Transverse colon (tissue), 4 donors: ENCODE measurements at regions not wholly inside any gene's neighbourhood (a gene's known extent, or its start where the extent isn't known, plus 50 kb on each side); places are given as distances from the start of the nearest gene placed in this dataset.

ENCODE experiments used
- DNase-seq: peaks from one replicate; pipeline ENCODE4 v3.0.0-alpha.2; 2019
- H3K27ac ChIP-seq, 4 donors: fragments of 200-600 bp; sonication (generic); 2 replicates each; pipeline ENCODE4 v1.5.1; 2016 to 2018; ENCODE audit warnings: inconsistent platforms in 4 of 4
- H3K27me3 ChIP-seq: fragments of 200-600 bp; sonication (generic); 2 replicates; pipeline ENCODE4 v1.5.1; 2017; ENCODE audit warnings: inconsistent platforms
- H3K36me3 ChIP-seq, 4 donors: fragments of 200-600 bp; sonication (generic); 2 replicates each; pipeline ENCODE4 v1.5.1; 2017 to 2019; ENCODE audit warnings: inconsistent platforms in 4 of 4
- H3K4me1 ChIP-seq, 4 donors: fragments of 200-600 bp; sonication (generic); 2 replicates each; pipeline ENCODE4 v1.5.1; 2017 to 2020; ENCODE audit warnings: inconsistent platforms in 4 of 4
- H3K4me3 ChIP-seq, 4 donors: fragments of 200-600 bp; sonication (generic); 1 replicate in 1 of 4; 2 replicates in 3 of 4; pipeline versions ENCODE4 v1.5.1 to v1.6.1; 2017 to 2019; ENCODE audit warnings: inconsistent platforms in 4 of 4
- H3K9me3 ChIP-seq, 2 donors: fragments of 200-600 bp; sonication (generic); 2 replicates each; pipeline ENCODE4 v1.5.1; 2017 to 2019; ENCODE audit warnings: inconsistent platforms in 2 of 2
- EP300 ChIP-seq: sonication (generic); formaldehyde crosslinking; IDR thresholded peaks from one replicate; pipeline ENCODE4 v1.6.1; 2017; ENCODE audit warnings: antibody characterized with exemption, low read depth
- POLR2A ChIP-seq: fragments of 450-650 bp; IDR thresholded peaks from one replicate; pipeline ENCODE4 v1.6.1; 2016; ENCODE audit warnings: antibody characterized with exemption, mild to moderate bottlenecking, moderate library complexity
- POLR2AphosphoS5 ChIP-seq, 3 donors: sonication (generic); formaldehyde crosslinking; IDR thresholded peaks; one replicate each; pipeline ENCODE4 v1.6.1; 2016; ENCODE audit warnings: antibody characterized with exemption in 3 of 3
- WGBS, 2 donors: methylation state at CpG; one replicate each; pipeline ENCODE4 v1.1.5; 2018; ENCODE audit warnings: low coverage in 1 of 2; 5-methylcytosine and 5-hydroxymethylcytosine counted together
- in situ Hi-C, 4 donors: fragments of 200-750 bp; cut with MboI; loops; one replicate each; pipeline versions ENCODE4 v1.15.0 to v1.15.1; 2017; ENCODE audit warnings: low sequenced_read_pairs in 3 of 4, low pct_ligation_motif_present in 1 of 4, low pct_unique_long_range_greater_than_20kb in 1 of 4
- intact Hi-C: fragments of 100-400 bp; cut with DNase I; formaldehyde crosslinking; loops from one replicate; pipeline ENCODE4 v1.15.1; 2023; ENCODE audit warnings: low total_unique reads
- TF ChIP-seq, protein P1 (sequence below), 5 experiments: fragments of 200-600 bp in 3 of 5; fragments of 450-650 bp in 2 of 5; sonication (generic) in 3 of 5; IDR thresholded peaks; 1 replicate in 2 of 5; 2 replicates in 3 of 5; pipeline ENCODE4 v1.5.1; 2016 to 2017; ENCODE audit warnings: antibody characterized with exemption in 5 of 5, inconsistent platforms in 3 of 5, mild to moderate bottlenecking in 2 of 5, moderate library complexity in 1 of 5

DNA sequence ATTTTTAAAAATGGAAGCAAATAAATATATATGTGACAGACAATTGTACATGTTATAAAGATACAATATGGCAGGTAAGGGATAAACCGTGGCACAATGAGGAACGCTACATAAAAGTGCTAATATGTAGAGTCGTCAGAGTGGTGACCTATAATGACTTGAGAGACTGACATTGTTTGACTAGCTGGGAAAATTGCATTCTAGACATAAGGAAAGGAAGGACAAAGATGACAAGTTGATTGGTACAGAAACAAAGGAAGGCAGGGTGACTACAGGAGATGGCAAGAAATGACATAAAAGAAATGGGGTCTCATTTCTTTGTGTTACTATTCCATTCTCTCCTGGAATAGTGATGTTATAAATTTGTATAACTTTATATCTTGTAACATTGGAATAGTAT, 420.4 kb downstream of the DSC3 start:
- in situ Hi-C loops (no loop called here), intact Hi-C loops (no loop called here)
- H3K4me1 ChIP-seq: no peaks in the 10 kb centered on the region
- H3K27ac ChIP-seq: no peak overlapping the region
- no peaks in the 10 kb centered on the region for H3K9me3 ChIP-seq
- no peaks in the 10 kb centered on the region for H3K27me3 ChIP-seq
- no peaks in the 10 kb centered on the region for H3K36me3 ChIP-seq
- 85% methylated on average over 3 of the region's 3 CpGs for WGBS, 2 donors
- H3K4me3 ChIP-seq: no peak overlapping the region
- TF ChIP-seq POLR2AphosphoS5 (IDR thresholded peaks at IDR 0.05) (no peak), EP300 (no peak), POLR2A (no peak)
- TF ChIP-seq, protein P1, sequence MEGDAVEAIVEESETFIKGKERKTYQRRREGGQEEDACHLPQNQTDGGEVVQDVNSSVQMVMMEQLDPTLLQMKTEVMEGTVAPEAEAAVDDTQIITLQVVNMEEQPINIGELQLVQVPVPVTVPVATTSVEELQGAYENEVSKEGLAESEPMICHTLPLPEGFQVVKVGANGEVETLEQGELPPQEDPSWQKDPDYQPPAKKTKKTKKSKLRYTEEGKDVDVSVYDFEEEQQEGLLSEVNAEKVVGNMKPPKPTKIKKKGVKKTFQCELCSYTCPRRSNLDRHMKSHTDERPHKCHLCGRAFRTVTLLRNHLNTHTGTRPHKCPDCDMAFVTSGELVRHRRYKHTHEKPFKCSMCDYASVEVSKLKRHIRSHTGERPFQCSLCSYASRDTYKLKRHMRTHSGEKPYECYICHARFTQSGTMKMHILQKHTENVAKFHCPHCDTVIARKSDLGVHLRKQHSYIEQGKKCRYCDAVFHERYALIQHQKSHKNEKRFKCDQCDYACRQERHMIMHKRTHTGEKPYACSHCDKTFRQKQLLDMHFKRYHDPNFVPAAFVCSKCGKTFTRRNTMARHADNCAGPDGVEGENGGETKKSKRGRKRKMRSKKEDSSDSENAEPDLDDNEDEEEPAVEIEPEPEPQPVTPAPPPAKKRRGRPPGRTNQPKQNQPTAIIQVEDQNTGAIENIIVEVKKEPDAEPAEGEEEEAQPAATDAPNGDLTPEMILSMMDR (IDR thresholded peaks at IDR 0.05): no peak
- no peak for DNase-seq

DNA sequence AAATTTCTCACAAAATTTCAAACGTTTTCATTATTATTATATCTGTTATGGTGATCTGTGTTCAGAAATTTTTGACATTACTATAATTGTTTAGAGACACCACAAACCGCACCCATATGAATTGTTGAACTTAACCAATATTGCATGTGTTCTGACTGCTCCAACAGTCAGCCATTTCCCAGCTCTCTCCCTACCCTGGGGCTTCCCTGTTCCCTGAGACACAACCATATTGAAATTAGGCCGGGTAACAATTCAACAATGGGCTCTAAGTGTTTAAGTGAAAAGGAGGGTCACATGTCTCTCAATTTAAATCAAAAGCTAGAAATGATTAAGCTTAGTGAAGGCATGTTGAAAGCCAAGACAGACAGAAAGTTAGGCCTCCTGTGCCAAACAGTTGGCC, 424.0 kb downstream of the DSC3 start:
- Histone ChIP-seq H3K4me3 (no peak overlapping the region), H3K9me3 (no peaks in the 10 kb centered on the region), H3K36me3 (no peaks in the 10 kb centered on the region), H3K27me3 (no peaks in the 10 kb centered on the region), H3K4me1 (no peaks in the 10 kb centered on the region), H3K27ac (no peak overlapping the region)
- intact Hi-C loops (no loop called here), in situ Hi-C loops (no loop called here)
- WGBS, 2 donors: 67 to 86% methylated on average over 2 to 3 of the region's 3 CpGs
- no peak for DNase-seq
- no peak for TF ChIP-seq POLR2A
- TF ChIP-seq, protein P1 (IDR thresholded peaks at IDR 0.05): no peak
- TF ChIP-seq EP300: no peak
- no peak for TF ChIP-seq POLR2AphosphoS5 (IDR thresholded peaks at IDR 0.05)

DNA sequence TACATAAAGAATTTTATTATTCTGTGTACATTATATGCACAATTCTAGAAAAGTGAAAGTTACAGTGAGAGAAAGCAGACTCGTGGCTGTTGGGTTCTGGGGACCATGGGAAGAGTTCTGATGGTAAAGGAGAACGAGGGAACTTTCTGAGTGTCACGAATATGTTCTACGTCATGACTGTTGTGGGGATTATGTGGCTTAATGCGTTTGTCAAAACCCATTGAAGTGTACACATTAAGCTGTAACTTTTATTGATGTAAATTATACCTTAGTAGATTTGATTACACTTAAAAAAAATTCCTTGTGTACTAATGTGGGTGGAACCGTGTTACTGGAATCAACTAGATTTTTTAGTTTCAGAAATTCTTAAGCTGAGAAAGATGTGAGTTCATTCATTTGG, 426.1 kb downstream of the DSC3 start:
- no peak for DNase-seq
- H3K36me3 ChIP-seq: no peaks in the 10 kb centered on the region
- H3K27ac ChIP-seq: no peak overlapping the region
- no peak overlapping the region for H3K4me3 ChIP-seq
- H3K27me3 ChIP-seq: no peaks in the 10 kb centered on the region
- H3K9me3 ChIP-seq: no peaks in the 10 kb centered on the region
- WGBS, 2 donors: 46 to 60% methylated on average over 5 to 6 of the region's 6 CpGs
- no peaks in the 10 kb centered on the region for H3K4me1 ChIP-seq
- TF ChIP-seq POLR2AphosphoS5 (IDR thresholded peaks at IDR 0.05): no peak
- TF ChIP-seq POLR2A: no peak
- in situ Hi-C loops: no loop called here
- intact Hi-C loops: no loop called here

DNA sequence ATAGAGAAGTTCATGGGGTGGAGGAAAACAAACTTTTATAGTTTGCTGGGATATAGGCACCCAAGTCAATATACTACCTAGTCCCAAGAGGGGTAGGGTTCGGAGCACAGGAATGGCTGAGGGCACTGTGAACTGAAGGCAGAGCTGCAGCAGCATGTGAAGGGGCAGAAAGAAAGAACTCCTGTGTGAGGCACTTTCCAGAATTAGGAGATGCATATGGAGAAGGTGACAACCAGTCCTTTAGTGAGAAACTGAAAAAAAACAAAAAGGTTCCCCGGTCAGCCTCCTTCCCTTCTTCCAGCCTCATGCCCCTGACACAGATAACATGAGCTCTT, 429.1 kb downstream of the DSC3 start:
- no peaks in the 10 kb centered on the region for H3K36me3 ChIP-seq
- in situ Hi-C loops (no loop called here), intact Hi-C loops (no loop called here)
- H3K27me3 ChIP-seq: no peaks in the 10 kb centered on the region
- 82 to 89% methylated on average over 2 of the region's 2 CpGs for WGBS, 2 donors
- no peak for DNase-seq
- H3K9me3 ChIP-seq: no peaks in the 10 kb centered on the region
- no peak overlapping the region for H3K27ac ChIP-seq
- H3K4me3 ChIP-seq: no peak overlapping the region
- TF ChIP-seq, protein P1 (IDR thresholded peaks at IDR 0.05): no peak
- TF ChIP-seq POLR2AphosphoS5 (IDR thresholded peaks at IDR 0.05): no peak
- no peak for TF ChIP-seq EP300
- no peak for TF ChIP-seq POLR2A
- no peaks in the 10 kb centered on the region for H3K4me1 ChIP-seq

DNA sequence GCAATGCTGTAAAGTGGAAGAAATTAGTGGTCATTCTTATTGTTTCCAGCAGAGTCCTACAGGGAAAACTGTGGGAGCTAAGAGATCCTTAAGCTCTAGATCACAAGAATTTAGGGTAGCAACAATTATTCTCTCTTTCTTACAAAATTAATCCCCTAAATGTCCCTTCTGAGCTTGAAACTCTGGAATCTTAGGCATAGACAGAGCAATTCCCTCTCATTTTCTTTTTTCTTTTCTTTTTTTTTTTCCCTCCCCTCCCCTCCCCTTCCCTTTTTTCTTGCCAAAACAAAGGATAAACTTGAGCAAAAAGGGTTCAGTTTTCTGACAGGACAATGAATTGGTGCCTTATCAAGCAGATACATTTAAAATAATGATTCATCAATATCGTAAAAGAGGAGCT, 441.0 kb downstream of the DSC3 start:
- H3K27ac ChIP-seq: no peak overlapping the region
- H3K4me3 ChIP-seq: no peak overlapping the region
- no peak for DNase-seq
- TF ChIP-seq POLR2A: no peak
- intact Hi-C loops (no loop called here), in situ Hi-C loops (no loop called here)
- no peaks in the 10 kb centered on the region for H3K36me3 ChIP-seq
- H3K9me3 ChIP-seq: no peaks in the 10 kb centered on the region
- 38 to 63% methylated on average over 1 of the region's 1 CpG for WGBS, 2 donors
- H3K27me3 ChIP-seq: no peaks in the 10 kb centered on the region
- H3K4me1 ChIP-seq: no peaks in the 10 kb centered on the region
